Stimulated activated CD8-positive, alpha-beta memory T cell treated with anti-CD3 and anti-CD28 coated beads, Interleukin-12 subunit alpha, Interleukin-12 subunit beta, amount 100 ng/mL, for 4 hours (primary cell): ENCODE measurements at regions not wholly inside any gene's neighbourhood (a gene's known extent, or its start where the extent isn't known, plus 50 kb on each side); places are given as distances from the start of the nearest gene placed in this dataset.

Experiments
- DNase-seq: peaks from one replicate; pipeline ENCODE4 v3.0.0-alpha.2; 2020; ENCODE audit warnings: low read depth

- DNase-seq = no peak
These were observed 53.5 kb upstream of the TSHZ3 start for GRCh38 chr19:31402529-31403316.

- DNase-seq = no peak
These were observed 56.9 kb upstream of the TSHZ3 start for GRCh38 chr19:31406106-31406505.

GRCh38 chr19:31408460-31409124 is 59.4 kb upstream of the TSHZ3 start:
- no peak for DNase-seq

- DNase-seq = no peak
These were observed 64.1 kb upstream of the TSHZ3 start for GRCh38 chr19:31413353-31413752.

DNA sequence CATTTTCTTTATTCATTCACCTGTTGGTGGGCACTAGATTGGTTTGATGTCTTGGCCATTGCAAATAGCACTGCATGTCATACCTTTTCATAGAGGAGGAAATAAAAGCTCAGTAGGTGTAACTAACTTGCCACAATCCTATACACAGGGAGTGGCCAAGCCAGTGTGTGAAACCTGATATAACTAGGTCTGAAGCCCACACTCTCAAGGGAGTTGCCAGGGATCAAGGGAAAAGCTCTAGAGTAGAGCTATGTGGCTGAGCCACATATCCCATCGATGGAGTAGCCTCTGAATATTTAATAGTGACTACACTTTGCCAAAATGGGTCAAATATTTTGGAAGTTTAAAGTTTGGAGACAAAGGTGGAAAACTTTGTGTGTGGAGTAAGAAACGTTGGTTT is 66.1 kb upstream of the TSHZ3 start:
- DNase-seq = no peak

GRCh38 chr19:31416548-31416947 is 67.3 kb upstream of the TSHZ3 start:
- DNase-seq = no peak

DNA sequence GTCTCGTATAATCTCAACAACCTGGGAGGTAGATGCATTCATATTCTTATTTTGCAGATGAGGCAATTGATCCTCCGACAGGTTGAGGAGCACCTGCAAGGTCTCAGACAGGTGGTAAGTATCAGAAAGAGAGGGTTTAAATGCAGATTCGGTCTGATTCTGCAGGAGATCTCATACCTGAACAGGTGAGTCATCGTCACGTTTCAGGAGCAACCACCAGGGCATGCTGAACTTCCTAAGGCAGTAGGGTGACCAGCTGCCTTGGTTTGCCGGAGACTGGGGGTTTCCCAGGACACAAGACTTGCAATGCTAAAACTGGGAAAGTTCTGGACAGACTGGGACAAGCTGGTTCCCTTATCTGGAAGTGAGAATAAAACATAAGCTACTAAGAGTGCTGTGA is 68.8 kb upstream of the TSHZ3 start:
- no peak for DNase-seq

DNA sequence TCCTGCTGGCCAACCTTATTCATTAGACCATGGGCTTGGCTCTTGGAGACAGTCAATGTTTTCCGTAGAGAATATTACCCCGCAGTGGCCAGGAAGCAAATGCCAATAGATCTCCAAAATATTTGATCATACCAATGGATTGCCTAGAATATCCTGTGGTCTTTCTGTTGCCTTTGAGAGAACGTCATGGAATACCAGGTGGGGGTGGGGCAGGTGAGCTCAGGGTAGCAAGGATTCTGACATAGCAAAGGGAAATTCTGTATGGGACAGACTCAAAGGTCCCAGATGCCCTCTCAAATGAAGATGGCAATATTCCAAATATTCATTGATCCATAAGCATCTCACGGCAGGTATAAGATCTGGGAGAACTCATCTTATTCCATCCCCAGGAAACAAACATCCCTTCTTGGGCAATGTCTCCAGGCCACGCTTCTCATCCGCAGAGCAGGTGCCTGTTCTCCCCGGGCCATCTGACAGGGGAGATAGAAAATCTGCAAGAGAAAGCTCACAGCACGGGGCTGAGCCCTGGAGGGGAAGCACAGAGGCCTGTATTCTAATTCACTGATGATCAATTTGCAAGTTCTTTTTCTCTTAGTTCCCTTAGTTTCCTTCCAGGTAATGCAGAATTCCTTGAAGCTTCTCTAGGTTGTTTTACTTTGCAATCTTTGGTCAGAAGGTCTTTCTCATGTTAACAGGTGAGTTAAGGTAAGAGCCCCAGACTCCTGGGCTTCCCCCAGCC is 69.6 kb upstream of the TSHZ3 start:
- no peak for DNase-seq

DNA sequence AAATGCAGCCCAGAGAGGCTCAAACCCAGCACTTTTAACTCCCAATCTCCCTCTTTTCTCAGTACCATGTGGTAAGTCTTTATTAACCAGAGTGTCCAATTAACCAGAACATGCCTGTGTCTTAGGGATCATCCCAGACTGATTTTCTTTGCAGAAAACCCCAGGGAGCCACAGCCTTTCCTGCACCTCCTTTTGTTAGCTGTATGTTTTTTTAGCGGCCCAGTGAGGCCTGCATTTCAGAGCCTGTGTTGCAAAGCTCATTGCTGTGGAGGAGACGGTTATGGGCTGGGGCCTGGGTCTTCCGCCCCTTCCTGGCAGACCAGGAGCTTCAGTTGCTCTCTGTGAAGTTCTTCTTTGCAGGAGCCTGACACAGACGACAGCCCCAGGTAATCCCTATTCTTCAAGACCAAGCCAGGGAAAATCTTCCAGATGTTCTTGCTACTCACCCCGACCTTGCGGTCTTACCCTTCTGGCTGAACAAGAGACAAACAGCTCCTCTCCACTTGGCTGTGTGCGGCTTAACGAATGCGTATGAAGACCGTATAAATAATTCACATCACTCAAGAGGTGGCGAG is 70.7 kb upstream of the TSHZ3 start:
- DNase-seq = no peak

GRCh38 chr19:31421082-31421481 is 71.8 kb upstream of the TSHZ3 start:
- no peak for DNase-seq

GRCh38 chr19:31421856-31422255 is 72.6 kb upstream of the TSHZ3 start:
- no peak for DNase-seq

DNA sequence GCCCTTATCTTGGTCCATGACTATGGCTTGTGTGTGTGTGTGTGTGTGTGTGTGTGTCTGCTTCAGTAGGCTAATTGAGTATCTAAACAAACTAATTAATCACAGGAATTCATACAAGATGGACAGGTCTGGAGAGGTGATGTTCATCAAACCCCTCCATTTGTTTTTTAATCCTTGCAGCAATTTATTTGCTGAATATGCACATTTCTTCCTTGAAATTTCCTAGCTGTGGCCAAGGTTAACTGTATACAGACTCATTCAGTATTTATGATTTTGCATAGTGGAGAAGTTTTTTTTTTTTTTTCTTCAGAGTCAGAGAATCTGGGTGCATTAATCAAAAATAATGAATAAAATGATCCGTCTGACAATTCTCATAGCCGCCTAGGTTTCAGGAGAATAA is 74.7 kb upstream of the TSHZ3 start:
- DNase-seq = no peak

- DNase-seq = no peak
These were observed 75.8 kb upstream of the TSHZ3 start for GRCh38 chr19:31424861-31425620.

GRCh38 chr19:31427857-31428256 is 78.6 kb upstream of the TSHZ3 start:
- DNase-seq = no peak

- DNase-seq = no peak
These were observed 81.1 kb upstream of the TSHZ3 start for GRCh38 chr19:31430381-31430780.

DNA sequence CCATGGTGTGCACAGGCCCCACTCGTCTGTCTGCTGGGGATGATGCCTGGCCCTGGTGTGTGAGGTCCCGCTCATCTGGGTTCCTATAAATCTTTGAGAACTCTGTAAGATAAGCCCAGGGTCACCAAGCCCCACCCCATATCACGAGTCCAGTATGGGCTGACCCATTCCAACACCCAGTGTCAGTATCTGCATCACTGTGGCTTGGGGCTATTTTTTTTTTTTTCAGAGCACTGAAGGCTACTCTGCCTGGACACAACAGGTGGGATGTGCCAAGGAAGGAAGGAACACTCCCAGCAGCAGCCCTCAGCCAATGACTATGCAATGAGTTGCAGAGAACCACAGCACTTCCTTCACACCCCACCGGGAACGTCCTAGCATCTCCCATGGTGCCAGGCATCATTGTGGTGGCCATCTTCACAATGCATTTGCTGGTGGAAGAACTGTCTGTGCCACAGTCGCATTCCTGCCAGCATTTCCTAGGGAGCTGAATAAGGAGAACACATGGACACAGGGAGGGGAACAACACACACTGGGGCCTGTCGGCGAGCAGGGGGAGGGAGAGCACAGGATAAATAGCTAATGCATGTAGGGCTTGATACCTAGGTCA is 83.1 kb upstream of the TSHZ3 start:
- no peak for DNase-seq

- no peak for DNase-seq
These were observed 87.0 kb upstream of the TSHZ3 start for GRCh38 chr19:31436121-31436776.

- DNase-seq = no peak
These were observed 89.4 kb upstream of the TSHZ3 start for GRCh38 chr19:31438401-31439269.

GRCh38 chr19:31439270-31439573 is 90.0 kb upstream of the TSHZ3 start:
- no peak for DNase-seq

- no peak for DNase-seq
These were observed 95.7 kb upstream of the TSHZ3 start for GRCh38 chr19:31444931-31445330.
